GM04504 (cell line): ENCODE measurements at regions not wholly inside any gene's neighbourhood (a gene's known extent, or its start where the extent isn't known, plus 50 kb on each side); places are given as distances from the start of the nearest gene placed in this dataset.
"Not testable (repeated sequence)": the region's sequence is repeated elsewhere in the genome, so short reads cannot be mapped to it uniquely, and the experiment has no call there.

ENCODE experiments used
- DNase-seq: peaks from one replicate; pipeline ENCODE4 v3.0.0-alpha.2; 2012; ENCODE audit warnings: low read depth

DNA sequence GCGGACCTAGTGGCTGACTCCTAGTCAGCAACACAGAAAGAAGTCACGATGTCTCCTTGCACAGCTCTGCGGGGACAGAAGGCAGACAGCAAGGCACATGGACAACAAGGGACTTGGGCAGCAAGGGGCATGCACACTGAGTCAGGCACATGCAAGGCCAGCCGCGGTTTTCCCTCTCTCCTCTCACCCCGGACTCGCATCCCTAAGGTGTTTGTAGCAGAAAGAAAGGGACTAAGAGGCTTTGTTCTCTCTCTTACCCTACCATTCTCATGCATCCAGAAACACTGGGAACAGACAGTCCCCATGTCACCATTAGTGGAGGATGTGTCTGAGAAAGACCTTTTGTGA is 193.3 kb upstream of the PHF14 start:
- no peak for DNase-seq

DNA sequence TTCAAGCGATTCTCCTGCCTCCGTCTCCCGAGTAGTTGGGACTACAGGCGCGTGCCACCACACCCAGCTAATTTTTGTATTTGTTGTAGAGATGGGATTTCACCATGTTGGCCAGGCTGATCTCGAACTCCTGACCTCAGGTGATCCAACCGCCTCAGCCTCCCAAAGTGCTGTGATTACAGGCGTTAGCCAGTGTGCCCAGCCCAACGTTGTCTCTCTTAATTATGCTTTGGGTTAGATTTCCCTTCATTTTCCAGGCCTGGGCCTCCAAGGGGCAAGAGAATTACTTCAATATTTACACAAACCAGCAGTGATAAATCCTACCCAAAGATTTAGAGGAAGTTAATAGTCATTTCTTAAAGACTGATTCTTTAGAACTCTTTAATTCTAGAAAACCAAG is 186.7 kb upstream of the PHF14 start:
- DNase-seq = not testable (repeated sequence)

DNA sequence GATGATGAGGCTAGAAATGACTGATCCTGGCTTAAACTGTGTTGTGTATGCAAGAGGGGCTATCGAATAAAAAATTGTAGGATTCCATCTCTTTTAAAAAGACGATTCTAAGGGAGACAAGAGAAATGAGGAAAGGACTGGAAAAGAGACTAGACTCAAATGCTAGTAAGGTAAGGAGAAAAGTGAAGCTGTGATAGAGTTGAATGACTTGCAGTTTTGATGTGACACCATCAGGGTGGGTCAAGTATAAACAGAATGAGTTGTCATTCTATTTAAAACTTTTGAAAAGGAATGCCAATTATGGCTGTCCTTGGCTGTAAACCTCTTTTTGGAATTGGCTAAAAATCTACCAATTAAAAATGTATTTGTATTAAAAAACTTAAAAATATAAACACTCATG is 184.5 kb upstream of the PHF14 start:
- DNase-seq = no peak

DNA sequence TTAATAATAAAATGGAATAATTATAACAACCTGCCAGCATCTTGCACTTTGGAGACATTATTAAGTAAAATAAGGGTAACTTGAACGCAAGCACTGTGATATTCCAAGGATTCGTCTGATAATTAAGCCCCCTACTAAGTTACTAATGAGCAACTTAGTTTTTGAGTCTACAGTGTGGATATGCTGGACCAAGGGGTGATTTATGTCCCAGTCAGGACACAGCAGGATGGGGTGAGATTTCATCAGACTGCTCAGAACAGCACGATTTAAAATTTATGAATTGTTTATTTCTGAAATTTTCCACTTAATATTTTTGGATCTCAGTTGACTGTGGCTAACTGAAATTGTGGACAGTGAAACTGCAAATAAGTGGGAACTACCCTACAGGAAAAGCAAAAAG is 182.8 kb upstream of the PHF14 start:
- DNase-seq = no peak

DNA sequence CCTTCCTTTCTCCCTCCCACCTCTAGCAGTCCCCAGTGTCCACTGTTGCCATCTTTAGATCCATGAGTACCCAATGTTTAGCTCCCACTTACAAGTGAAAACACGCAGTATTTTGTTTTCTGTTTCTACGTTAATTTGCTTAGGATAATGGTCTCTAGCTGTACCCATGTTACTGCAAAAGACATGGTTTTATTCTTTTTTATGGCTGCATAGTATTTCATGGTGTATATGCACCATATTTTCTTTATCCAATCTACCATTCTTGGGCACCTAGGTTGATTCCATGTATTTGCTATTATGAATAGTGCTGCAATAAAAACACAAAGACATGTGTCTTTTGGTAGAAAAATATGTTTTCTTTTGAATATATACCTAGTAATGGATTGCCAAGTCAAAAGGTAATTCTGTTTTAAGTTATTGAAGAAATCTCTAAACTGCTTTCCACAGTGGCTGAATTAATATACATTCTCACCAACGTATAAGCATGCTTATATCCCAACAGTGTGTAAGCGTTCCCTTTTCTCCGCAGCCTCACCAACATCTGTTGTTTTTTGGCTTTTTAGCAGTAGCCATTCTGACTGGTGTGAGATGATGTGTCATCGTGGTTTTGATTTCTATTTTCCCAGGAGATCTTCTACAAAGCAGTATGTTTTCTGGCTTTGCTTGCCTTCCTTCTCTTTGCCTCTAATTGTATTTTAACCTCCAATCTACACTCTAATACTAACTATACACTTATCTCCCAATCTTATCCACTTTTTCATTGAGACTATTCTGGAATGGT is 179.5 kb upstream of the PHF14 start:
- DNase-seq = no peak

DNA sequence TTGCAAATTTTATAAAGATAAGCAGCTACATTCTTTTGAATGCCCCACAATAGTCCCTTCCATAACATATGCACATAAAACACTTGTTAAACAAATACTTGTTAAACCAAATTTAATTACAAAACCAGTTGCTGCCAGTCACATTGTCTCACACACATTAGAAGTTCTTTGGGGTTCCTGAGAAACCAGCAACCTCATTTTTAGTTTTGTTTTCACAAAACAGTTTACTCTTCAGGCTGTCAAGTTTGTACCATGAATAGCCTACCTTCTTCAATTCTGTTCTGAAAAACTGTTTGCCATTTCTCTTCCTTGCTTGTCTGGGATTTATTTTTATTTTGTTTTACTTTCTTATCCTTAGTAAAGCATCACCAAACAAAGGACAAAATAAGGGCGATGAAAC is 176.5 kb upstream of the PHF14 start:
- no peak for DNase-seq

DNA sequence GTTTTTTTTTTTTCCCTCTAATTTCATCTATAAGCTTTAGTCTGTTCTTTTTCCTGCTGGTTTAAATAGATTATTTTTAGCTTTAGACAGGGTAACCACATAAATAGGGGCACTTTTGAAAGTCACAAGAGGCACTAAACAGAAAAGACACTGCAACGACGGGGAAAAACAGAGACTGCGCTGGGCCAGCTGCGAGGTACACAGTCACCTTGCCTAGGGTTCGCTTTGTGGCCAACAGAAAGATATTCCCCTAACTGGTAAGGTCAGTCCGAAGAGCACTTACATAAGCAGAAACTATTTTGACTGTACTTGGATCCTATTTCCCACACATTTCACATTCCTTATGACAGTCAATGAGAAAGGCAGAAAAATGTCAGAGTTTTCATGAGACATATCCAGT is 175.6 kb upstream of the PHF14 start:
- no peak for DNase-seq

DNA sequence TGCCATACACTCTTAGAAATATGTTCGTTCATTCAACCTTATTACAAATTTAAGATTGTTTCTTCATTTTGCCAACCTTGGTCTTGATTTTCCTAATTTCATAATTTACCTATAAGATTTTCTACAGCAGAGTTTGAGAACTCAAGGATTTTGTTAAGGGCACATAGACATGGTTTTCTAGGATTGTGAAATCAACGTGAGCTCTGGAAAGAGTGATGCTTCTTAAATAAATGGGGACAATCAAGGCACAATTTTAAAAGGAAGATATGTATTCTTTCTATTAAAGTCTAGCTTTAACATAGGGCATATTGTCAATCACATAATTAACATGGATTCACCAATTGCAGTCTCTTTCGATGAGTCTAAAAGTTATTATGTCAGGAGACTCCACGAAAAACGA is 174.2 kb upstream of the PHF14 start:
- DNase-seq = no peak

DNA sequence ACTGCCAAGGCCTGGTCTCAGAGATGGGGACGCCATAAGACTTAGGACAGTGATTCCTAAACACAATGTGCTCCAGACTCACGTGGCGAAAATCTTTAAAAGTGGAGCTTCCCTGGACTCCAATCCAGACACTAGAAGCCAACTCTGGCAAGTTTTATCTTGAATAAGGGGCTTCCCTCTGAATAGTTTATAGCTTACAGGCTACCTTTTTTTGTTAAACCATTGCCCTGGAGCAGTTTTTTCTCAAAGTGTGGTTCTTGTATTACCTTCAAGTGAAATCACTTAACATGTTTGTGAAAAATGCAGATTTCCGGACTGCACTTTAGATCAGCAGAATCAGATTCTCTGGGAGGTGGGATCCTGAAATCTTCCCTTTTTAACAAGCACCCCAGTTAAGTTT is 171.7 kb upstream of the PHF14 start:
- DNase-seq = no peak

DNA sequence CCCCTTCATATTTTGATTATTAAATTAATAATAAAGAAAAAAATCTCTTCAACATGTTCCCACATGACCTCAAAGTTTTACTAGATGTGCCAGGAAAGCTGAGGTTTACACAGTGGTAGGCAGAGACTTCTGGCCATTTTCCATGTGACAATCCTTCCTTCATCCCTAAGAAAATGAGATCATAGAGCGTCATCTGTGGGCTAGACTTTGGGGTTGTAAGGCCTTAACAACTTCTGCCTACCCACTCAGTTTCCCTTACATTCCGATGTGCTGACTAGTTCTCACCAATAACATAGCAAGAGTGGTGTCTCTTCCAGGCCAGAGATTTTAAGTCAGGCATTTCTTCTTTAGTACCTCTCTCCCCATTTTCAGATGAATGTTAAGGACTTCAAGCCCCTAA is 171.1 kb upstream of the PHF14 start:
- DNase-seq = no peak

DNA sequence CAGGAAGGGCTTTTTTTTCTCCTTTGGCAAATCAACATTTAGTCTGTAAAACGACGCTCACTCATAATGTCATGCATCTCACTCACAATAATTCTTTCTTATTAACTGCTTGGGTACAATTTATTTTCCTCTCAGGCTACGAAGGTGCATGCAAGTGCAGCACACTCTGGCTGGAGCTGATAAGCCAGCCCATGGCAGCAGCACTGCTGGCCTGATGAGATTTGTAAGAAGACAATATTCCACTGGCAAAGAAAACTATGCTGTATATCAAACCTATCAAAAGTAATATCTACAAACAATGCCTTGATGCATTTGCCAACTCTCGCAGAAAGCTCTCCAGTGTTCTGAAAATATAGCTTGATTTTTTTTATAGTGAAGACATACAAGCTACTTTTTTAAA is 170.0 kb upstream of the PHF14 start:
- DNase-seq = no peak

DNA sequence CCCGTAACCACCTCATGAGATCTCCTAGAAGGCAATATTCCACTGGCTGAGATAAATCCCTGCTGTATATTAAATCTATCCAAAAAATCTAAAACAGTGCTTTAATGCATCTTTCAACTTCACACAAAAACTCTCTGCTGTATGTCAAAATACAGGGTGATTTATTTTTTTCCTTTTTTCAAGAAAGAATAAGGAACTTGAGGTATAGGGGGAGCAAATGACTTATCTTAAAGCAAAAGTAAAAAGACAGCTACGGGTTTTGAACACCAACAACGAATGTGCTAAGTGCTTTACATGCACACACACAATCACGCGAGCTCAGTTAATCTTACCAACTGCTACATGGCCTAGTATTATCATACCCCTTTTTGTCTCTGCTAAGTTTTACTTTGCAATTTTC is 168.9 kb upstream of the PHF14 start:
- DNase-seq = no peak

DNA sequence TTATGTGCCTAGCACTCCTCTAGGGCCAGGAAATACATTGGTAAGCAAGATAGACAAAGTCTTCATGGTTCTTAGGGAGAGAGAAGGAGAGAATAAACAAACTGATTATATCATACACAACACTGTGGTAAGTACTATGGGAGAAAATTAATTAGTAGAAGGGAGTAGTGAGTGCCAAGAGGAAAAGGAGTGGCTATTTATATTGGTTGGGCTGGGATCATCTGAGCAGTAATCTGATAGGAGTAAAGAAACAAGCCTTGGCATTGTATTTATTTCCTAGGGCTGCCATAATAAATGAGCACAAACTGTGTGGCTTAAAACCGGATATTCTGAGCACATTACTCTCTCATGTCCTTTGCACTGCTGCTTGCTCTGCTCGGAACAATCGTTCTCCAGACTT is 158.1 kb upstream of the PHF14 start:
- no peak for DNase-seq

DNA sequence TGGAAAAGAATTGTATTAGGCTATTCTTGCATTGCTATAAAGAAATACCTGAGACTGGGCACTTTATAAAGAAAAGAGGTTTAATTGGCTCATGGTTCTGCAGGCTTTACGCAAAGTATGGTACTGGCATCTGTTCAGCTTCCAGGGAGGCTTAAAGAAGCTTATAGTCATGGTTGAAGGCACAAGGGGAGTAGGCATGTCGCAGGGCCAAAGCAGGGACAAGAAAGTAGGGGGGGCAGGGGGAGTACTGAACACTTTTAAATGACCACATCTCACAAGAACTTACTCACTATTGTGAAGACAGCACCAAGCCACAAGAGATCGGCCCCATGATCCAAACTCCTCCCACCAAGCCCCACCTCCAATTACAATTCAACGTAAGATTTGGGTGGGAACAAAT is 152.5 kb upstream of the PHF14 start:
- no peak for DNase-seq

DNA sequence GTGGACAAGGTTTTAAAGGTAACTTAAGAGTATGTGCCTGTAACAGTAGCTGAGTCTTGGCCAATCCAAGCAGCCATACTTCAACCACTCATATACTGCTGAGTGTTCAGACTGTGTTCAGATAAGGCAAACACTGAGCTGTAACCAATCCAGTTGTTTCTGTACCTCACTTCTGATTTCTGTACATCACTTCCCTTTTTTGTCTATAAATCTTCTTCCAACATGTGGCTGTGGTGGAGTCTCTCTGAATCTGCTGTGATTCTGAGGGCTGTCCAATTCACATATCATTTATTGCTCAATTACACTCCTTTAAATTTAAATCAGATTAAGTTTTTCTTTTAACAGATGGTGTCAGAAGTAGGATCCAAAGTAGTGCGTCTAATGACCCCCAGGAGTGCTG is 149.5 kb upstream of the PHF14 start:
- DNase-seq = no peak

DNA sequence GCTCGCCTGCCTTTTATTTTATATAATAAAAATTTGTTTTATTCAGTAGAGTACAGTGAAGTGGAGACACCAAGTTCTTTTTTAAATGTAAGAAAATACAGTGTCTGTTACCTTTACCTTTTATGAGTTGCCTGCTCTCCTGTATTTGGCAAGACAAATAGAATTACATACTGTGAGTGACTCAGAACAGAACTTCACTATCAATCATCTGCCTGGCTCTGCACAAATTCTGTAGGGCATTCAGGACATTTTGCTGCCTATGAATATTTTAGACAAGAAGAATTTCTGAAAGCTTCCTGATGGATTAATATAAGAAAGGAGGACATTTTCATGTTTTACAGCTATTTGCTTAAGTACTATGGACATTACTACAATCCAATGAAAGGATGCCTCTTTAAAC is 135.4 kb upstream of the PHF14 start:
- DNase-seq = no peak

DNA sequence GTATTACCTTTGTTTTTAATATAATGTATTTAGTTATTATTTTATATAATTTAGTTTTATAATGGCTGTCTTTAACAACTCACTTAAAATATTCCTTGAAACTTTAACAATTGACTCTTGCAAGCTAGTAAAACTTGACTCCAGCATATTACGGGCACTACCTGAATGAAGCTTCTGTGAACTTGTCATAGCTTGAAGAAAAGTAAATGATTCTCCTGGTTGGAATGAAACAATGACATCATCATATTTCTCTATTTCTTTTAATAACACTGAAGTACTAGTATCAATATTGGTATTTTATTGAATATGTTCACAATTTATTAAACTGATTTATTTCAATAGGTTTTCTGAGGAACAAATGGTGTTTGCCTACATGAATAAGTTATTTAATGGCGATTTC is 128.4 kb upstream of the PHF14 start:
- DNase-seq = no peak

DNA sequence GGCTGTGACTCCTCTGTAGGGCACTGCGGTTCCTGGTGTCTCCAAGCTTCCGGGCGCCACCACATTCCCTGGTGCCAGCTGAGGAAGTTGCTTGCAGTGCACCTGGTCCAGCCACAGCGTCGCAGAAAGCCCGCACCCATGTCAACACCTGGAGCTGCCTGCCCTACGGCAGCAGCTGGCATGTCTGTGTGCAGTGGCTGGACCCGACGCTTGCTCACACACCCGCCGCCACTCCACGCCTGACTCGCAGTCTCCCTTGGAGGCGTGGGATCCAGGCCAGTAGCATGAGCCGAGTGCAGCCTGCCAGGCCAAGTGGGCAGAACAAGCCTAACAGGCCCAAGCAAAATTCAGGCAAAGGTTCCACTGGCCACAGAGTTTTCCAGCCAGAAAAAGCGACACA is 118.1 kb upstream of the PHF14 start:
- DNase-seq = no peak

DNA sequence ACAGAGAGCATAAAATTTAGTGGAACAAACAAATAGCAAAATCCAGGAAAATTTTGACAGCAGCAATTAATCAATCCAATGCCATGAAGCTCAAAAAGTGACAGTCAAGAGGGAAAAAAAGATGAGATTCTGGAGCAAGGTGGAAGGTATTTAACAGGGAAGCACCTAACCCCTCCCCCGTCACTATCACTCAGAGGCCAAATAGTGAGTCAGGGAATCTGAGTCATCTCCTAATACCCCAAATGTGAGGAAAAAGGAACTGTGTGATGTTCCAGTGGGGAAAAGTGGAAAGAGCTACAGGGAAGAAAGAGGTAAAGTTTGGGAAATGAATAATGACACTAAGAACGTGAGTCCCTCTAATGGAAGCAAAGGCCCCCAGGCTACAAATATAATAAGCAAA is 113.2 kb upstream of the PHF14 start:
- no peak for DNase-seq

DNA sequence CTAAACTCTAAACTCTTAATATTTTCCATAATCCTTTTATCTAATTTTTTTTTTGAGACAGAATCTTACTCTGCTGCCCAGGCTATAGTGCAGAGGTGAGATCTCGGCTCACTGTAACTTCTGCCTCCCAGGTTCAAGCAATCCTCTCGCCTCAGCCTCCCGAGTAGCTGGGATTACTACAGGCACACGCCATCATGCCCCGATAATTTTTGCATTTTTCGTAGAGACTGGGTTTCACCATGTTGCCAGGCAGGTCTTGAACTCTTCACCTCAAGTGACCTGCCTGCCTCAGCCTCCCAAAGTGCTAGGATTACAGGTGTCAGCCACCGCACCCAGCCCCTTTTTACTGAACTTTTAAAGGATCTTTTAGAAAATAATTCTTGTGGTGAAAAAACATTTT is 110.2 kb upstream of the PHF14 start:
- DNase-seq = no peak

DNA sequence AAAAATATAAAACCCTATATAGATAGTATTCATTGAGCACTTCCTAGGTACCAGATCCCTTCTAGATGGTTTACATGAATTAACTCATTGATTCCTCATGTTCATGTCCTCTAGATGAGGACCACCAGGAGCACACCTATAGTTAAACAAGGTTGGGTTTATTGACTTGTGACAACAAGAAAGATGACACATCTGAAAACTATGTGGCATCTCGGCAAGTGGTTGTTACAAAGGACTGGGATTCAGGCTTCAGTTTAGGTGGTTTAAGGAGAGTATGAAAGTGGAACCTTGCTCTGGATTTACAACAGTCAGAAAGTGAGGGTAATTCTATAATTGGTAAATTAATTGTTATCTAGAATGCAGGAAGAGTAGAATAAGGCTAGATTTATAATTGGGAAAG is 99.0 kb upstream of the PHF14 start:
- DNase-seq = no peak

DNA sequence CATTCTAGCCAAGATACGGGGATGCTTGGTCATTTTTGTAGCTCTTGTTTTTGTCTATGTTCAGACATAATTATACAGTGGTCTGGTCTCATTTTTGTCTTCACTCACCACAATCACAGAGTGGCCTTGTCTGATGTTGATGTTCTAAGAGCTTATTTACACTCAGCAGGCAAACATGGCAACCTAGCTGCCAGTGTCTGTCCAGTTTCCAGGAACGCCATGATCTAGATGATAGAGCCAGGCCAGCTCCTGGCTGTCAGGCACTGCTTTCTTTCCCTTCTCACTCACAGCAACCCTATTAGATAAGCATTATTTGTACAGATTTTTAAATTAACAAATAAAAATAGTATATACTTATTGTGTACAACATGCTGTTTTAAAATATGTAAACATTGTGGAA is 98.6 kb upstream of the PHF14 start:
- DNase-seq = no peak

DNA sequence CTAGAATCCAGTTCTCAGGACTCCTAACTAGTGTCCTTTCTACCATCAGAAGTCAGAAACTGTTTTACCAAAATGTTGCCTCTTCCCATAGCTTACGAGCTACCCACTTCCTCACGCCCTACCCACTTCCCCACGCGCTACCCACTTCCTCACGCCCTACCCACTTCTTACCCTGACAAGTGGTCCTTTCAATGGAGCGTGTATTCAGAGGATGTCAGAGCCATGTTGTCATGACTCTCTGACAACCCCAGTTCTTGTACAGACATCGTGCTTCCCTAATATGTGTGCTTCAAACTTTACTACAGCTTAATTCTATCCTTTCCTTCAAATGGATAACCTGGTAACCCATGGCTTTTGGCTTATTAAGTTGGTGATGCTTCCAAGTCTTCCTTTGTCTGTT is 84.8 kb upstream of the PHF14 start:
- DNase-seq = no peak

DNA sequence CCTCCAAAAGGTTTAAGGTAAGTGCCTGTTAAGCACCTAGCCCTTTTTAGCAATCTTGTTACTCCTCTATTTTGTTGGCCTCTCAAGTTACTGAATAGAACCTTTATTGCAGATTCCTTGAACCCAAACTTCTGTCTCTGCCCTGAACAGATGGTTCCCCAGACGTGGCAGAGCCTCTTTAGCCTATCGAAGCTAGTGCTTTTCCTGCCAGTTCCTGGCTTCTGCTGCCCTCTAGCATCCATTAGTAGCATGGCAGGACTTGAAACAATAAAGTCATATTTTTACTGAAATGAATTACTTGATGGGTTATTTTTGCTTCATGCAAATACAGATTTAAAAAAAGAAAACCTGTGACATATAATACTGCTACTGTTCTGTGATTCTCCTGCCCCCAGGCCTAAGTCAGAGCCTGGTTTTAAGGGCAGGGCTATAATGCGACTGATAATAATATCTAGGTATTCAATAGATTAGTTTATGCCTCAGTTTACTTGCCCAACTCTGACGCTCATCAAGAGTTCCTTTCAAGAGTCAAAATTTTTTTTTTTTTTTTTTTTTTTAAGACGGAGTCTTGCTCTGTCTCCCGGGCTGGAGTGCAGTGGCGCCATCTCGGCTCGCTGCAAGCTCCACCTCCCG is 84.3 kb upstream of the PHF14 start:
- DNase-seq = no peak
